ENCODE measurements at regions not wholly inside any gene's neighbourhood (a gene's known extent, or its start where the extent isn't known, plus 50 kb on each side); places are given as distances from the start of the nearest gene placed in this dataset.

DNA sequence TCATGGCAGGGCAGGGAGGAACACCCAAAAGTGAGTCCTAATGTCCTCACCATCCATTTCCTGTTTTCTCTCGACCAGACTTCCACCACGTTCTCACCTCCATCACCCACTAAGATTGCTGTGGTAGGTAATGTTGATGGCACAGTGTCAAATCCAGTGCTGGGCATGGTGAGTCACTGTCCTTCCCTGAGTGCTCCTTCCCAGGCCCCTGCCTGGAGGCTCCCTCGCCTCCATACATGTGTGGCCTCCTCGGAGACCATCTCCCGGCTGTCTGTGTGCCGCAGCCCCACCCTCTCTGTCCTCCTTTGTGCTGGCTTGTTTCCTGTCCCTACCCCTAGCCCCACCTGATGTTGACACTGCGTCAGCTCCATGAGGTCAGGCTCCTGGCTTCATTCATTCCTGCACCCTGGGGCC lies 177.5 kb downstream of the SYK start:
- Histone ChIP-seq H4K5ac (ENCODE audit: insufficient read length, low read depth, low read length) (no peak overlapping the region), H3K23ac (ENCODE audit: insufficient read length) (no peak overlapping the region), H3K79me1 (ENCODE audit: low read depth, low read length) (no peaks in the 10 kb centered on the region), H3K4me2 (ENCODE audit: insufficient read depth in 1 of 2, low read depth in 2 of 2, low read length in 2 of 2) (no peak overlapping the region; a peak in 1 of 4 replicates), H2BK15ac (ENCODE audit: low read length) (peak overlapping the region; percentile 11; the same call in 1 of the 2 replicates), H3K18ac (ENCODE audit: extremely low read depth, low read length) (no peak overlapping the region), H2BK20ac (ENCODE audit: low read length) (no peak overlapping the region), H4K91ac (replicated peaks; ENCODE audit: insufficient read length, low read length) (no peak overlapping the region), H3K79me2 (ENCODE audit: control insufficient read depth in 1 of 2, insufficient read depth in 2 of 2, low read length in 2 of 2) (no peaks in the 10 kb centered on the region), H3K4ac (replicated peaks; ENCODE audit: insufficient read length, low read depth, low read length) (no peak overlapping the region), H3K23me2 (ENCODE audit: low read depth, low read length) (no peaks in the 10 kb centered on the region), H3K4me1 (replicated peaks in 1 of 4; ENCODE audit: control insufficient read depth in 3 of 4, insufficient read depth in 4 of 4, low read length in 3 of 4) (peaks cover 0 to 2% (median 0%) of the 10 kb centered on the region in 4 experiments; a peak in 1 of 7 replicates), H4K8ac (ENCODE audit: extremely low read depth, insufficient read depth, low read length) (no peak overlapping the region; the same call in 1 of the 2 replicates), H2BK120ac (replicated peaks; ENCODE audit: low read depth, low read length) (no peak overlapping the region), H2AFZ (ENCODE audit: low read length) (no peak overlapping the region), H3K27ac (ENCODE audit: low read depth, low read length) (no peak overlapping the region), H3K9ac (replicated peaks in 1 of 4; ENCODE audit: extremely low read depth in 1 of 4, low read depth in 3 of 4, low read length in 3 of 4) (no peak overlapping the region), H3K36me3 (ENCODE audit: control insufficient read depth in 2 of 4, insufficient read depth in 4 of 4, low read length in 3 of 4) (no peaks in the 10 kb centered on the region), H2BK5ac (ENCODE audit: low read depth, low read length) (no peak overlapping the region; the same call in 1 of the 2 replicates), H2BK12ac (ENCODE audit: low read depth, low read length) (no peak overlapping the region), H3K27me3 (replicated peaks in 1 of 4; ENCODE audit: control insufficient read depth in 3 of 4, extremely low read depth in 1 of 4, insufficient read depth in 3 of 4, low read length in 3 of 4) (no peaks in the 10 kb centered on the region), H3K14ac (ENCODE audit: insufficient read length) (no peak overlapping the region), H3K56ac (replicated peaks; ENCODE audit: insufficient read length, low read depth, low read length) (no peak overlapping the region), H3K4me3 (ENCODE audit: extremely low read depth in 1 of 4, insufficient read depth in 2 of 4, low read depth in 3 of 4, low read length in 4 of 4) (no peak overlapping the region), H3K9me3 (ENCODE audit: insufficient read depth in 2 of 2, low read depth in 1 of 2, low read length in 1 of 2) (no peaks in the 10 kb centered on the region), H2AK5ac (ENCODE audit: low read depth, low read length) (no peak overlapping the region), H4K20me1 (replicated peaks in 1 of 2; ENCODE audit: control insufficient read depth in 1 of 2, insufficient read depth in 2 of 2, low read length in 2 of 2) (no peaks in the 10 kb centered on the region)
- 94% methylated on average over 7 of the region's 7 CpGs; no CpG with 5 or more reads in 1 of the 2 experiments for WGBS, 2 experiments (ENCODE audit: extremely low coverage in 1 of 2, insufficient coverage in 1 of 2, insufficient read length in 1 of 2, insufficient replicate concordance in 2 of 2, low coverage in 1 of 2, low lambda C conversion rate in 2 of 2, missing lambda C conversion rate in 1 of 2)
- DNase-seq (ENCODE audit: low read depth in 1 of 2, low spot score in 2 of 2) (no peak), FAIRE-seq (no peak)
- no peak for TF ChIP-seq CREB1 (IDR thresholded peaks at IDR 0.05)
- ChIA-PET CTCF (ENCODE audit: partially characterized antibody) (interaction anchor here (0.9 kb wide), 1 partner anchor 63 kb away, joined by 4 read pairs; no protein-coding TSS in a partner anchor), POLR2A (ENCODE audit: partially characterized antibody) (no interaction called here)
